HPDE6-E6E7 (cell line): ENCODE measurements at regions not wholly inside any gene's neighbourhood (a gene's known extent, or its start where the extent isn't known, plus 50 kb on each side); places are given as distances from the start of the nearest gene placed in this dataset.
"Not testable (repeated sequence)": the region's sequence is repeated elsewhere in the genome, so short reads cannot be mapped to it uniquely, and the experiment has no call there.

Experiments
- DNase-seq: peaks from one replicate; pipeline ENCODE4 v3.0.0; 2011; ENCODE audit warnings: missing footprints; ENCODE audit errors: extremely low spot score

DNA sequence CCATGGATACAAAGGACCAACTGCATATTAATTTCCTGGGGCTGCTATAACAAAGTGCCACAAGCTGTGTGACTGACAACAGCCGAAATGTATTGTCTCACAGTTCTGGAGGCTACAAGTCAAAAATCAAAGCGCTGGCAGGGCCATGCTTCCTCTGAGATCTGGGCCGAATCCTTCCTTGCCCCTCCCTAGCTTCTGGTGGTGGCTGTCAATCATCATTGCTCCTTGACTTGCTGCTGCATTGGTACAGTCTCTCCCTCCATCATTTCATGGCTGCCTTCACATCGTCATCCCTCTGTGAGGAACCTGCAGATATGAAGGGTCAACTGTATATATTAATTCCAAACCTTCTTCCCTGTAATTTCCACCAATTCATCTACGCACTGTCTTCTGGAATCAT lies 118.3 kb downstream of the EXOC5 start:
- DNase-seq, result no peak

DNA sequence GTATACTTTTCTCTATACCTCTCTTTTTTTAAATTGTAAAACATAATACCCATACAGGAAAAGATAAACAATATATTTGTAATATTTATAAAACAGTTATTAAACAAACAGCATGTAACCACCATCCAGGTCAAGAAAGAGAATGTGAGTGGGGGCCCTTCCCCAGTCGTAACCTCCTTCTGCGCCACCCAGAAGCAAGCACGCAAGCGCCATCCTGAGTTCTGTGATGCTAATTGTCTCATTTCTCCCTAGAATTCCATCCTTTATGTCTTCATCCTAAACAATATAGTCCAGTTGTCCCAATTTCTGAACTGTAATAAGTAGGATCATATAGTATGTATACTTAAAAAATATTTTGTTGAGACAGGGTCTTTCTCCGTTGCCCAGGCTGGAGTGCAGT lies 129.5 kb downstream of the EXOC5 start:
- no peak for DNase-seq

DNA sequence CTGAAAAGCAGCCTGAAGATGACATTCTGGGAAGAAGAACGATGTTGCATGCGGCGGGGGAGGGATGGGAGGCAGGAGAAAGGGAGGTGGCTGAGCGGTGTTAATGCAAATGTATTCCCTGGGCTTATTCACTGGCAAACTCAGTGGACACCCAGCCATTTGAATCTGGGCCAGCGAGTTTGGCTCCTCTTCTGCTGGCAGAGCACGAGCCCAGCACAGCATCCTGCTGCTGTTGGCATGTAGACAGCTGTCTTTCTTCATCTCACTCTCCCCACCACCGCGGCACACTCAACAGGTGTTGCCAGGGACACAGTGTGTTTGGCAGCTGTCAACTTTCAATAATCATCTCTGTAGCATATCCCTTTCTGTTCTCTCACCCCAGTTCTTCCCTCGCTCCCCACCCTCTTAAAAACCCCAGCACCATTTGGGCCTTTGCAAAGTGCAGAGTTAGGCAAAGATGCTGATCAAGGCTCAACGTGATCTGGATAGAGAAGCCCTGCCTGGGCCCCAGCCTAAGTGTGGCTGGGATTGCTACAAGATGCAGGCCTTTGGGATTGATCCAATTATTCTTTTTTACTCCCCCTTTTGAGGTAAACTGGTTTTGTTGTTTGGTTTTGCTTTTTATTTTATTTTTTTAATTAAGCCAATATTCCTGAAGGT lies 131.9 kb downstream of the EXOC5 start:
- DNase-seq, result no peak

DNA sequence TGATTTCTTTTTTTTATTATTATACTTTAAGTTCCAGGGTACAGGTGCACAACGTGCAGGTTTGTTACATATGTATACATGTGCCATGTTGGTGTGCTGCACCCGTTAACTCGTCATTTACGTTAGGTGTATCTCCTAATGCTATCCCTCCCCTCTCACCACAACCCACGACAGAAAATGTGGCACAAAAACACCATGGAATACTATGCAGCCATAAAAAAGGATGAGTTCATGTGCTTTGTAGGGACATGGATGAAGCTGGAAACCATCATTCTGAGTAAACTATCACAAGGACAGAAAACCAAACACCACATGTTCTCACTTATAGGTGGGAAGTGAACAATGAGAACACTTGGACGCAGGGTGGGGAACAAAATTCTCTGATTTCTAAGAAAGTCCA lies 140.9 kb downstream of the EXOC5 start:
- DNase-seq, result not testable (repeated sequence)

DNA sequence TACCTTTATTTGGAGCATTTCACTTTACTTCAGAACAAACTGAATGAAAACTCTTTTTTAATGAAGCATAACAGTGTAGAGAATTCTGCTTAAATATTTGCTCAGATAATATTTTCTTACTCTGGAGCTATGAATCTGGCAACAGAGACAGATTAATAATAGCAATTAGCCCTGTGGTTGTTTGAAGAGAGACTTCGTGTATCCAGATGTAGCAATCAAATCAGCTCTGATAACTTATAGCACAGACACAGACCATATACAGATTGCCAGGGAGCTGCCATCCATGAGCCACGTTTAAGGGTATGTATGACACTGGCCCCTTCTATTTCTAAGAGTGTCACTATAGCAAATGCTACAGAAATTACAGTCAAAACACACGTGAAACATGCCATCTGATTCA lies 146.6 kb downstream of the EXOC5 start:
- DNase-seq, result no peak

DNA sequence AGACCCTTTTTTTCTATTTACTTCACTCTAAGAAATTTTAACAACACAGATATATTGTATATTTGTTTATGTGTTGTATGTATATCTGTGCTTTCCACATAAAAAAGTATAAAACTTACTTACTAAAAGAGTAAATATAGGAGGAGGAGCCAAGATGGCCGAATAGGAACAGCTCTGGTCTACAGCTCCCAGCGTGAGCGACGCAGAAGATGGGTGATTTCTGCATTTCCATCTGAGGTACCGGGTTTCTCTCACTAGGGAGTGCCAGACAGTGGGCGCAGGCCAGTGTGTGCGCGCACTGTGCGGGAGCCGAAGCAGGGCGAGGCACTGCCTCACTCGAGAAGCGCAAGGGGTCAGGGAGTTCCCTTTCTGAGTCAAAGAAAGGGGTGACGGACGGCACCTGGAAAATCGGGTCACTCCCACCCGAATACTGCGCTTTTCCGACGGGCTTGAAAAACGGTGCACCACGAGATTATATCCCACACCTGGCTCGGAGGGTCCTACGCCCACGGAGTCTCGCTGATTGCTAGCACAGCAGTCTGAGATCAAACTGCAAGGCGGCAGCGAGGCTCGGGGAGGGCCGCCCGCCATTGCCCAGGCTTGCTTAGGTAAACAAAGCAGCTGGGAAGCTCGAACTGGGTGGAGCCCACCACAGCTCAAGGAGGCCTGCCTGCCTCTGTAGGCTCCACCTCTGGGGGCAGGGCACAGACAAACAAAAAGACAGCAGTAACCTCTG lies 156.5 kb downstream of the EXOC5 start:
- DNase-seq, result not testable (repeated sequence)

DNA sequence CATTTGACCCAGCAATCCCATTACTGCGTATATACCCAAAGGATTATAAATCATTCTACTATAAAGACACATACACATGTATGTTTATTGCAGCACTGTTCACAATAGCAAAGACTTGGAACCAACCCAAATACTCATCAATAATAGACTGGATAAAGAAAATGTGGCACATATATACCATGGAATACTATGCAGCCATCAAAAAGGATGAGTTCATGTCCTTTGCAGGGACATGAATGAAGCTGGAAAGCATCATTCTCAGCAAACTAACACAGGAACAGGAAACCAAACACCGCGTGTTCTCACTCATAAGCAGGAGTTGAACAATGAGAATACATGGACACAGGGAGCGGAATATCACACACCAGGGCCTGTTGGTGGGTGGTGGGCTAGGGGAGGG lies 158.3 kb downstream of the EXOC5 start:
- not testable (repeated sequence) for DNase-seq

DNA sequence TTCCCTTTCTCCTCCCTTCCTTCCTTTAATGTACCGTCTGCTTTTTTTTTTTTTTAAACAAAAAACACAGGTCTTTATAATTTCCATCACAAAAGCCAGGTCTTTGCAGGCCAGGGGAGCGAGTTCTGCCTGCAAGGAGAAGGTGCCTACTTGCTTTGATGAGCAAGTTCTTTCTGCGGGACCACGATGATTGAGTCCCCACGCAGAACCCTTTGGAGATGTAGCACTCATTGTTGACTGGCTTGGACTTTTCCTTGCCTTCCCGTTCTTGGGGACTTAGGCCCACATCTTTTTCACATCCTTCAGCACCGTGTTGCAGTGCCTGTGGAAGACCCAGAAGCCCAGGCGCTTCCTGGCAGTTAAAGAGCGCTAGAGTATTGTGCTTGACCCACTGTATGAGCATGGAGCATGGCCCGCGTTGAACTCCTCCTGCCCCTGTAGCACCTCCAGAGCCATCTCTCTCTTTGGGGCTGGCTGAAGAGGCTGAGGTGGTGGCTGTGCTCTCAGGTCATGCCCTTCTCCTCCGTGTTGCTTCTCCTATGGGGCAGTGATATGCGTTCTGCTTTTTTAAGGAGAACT lies 177.6 kb downstream of the EXOC5 start:
- no peak for DNase-seq

DNA sequence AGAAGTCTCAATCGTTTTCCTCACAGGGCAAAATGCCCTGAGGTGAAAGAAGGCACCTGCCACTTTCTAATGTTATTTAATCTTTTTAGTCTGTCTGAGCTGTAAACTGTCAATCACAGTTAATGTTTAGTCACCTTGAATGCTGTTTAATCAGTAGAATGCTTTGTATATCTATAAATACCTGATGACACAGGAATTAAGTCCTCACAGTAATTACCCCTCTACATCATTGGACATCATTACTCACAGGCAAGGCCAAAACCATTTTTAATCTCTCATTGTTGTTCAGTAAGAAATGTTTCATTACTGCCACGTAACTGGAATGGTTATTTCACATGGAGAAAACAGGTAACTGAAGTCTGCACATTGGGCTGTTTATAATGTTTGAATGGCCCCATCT lies 178.8 kb downstream of the EXOC5 start:
- no peak for DNase-seq

DNA sequence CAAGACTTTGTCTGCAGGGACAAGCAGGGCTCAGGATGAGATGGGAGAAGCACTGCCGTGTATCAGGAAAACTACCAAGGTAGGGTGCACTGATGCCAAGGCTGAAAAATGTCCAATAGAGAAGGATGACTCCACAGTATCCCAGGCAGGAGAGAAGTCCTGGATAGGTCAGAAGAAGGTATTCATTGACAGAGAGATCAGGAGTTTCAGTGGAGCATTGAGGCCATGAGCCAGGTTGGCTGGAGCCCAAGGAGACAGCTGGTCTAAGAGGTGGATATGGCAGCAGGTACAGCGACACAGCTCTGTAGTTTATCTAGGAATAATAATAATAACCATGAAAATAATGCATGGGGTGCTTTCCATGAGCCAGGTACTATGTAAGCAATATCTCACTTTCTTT lies 180.9 kb downstream of the EXOC5 start:
- no peak for DNase-seq

DNA sequence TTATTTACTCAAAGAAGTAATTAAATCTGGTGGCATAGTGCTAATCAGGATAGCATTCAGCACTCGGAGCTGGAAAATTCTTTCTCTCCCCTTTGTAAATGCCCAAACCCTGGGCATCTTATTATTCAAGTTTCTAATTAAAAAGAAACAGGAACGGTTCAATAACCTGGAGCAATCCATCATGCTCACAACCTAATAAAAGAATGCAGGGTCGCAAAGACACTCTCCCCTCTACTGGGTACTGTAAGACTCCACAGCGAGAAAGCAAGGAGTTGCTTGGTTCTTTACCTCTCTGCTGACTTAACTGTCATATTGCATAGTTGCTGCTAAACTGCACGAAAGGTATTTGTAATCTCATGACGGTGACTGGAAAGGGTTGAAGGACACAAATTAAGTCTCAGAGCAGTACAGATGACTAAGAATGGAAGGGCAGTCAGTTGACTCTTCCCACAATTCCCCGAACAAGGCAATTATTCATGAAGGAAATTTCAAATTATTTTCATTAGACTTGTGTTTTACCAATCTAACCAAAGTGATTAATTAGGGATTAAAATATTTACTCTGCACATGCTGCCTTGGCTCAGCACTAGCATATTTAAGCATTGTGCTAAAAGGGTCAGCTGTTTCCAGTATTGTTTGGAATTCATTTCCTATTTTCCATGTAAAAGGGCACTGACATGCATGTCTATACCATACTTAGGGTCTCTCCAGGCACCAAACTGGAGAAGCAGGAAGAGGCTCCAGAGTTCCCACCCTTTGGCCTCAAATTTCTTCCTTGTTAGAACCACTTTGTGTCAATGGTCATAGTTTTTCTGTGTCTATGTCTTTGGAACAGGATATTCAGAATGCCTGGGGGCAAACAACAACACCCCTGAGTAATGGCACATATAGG lies 182.2 kb downstream of the EXOC5 start:
- DNase-seq, result no peak

DNA sequence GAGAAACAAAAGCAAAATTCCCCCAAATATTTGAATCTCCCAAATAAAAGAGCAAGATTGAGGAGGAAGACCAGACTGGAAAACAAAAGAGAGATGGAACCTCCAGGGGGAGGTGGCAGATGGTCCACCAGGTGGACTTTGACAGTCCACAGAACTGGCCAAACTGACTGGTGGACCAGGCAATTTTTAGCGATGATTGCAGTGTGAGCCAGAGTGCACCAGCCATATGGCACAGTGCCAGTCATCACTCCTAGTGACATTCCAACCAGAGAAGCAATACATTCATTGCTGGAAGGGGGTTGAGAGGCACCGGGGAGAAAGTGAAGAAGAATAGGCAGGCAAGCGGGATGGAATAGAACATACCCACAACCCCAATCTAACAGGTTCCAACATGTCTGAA lies 182.9 kb downstream of the EXOC5 start:
- no peak for DNase-seq

DNA sequence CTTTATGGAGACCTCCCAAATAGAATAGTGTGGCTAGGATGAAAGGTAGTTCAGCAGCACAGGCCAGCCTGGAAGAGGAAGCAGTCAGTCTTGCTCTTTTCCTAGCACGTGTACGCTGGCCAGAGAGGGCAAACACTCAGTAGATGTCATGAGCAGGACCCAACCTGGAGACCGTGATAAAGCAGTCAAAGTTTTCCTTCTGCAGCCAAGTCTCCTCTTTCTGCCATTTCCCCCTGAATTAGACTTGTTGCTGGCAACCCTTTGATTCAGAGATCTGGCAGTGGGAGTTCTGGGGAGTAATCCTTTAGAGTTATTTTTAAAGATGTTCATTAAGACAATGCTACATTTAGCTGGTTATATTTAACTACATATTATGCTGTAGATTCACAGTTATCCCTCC lies 183.7 kb downstream of the EXOC5 start:
- DNase-seq, result no peak

DNA sequence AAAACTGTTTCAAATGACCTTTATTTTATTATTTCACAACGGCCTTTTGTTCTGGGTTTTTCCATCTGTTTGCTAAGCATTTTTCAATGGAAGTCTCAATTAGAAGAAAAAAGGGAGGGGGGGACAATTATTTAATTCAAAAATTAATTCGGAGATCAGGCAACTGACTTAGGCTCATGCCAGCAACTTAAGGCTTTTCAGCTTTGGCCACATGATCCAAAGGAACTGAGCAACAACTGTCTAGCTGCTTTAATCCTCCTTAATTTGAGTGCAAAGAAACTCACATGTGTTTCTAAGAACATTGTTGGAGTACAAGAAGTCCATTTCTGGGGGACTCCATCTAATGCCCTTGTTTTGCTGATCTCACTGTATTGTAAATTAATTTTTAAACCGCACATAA lies 188.0 kb downstream of the EXOC5 start:
- DNase-seq, result no peak

DNA sequence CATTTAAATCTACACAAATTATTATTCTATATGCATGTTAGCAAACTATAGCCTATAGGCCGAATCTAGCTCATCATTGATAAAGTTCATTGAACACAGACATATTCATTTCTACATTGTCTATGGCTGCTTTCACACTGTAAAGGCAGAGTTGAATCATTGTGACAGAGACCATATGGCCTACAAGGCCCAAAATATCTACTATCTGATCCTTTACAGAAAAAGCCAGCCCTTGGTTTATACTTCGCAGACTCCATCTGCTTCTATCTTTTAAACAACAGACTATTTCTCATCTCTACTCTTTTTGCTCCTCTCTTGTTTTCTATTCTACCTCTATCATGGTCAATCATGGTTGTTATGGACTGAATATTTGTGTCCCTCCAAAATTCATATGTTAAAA lies 190.7 kb downstream of the EXOC5 start:
- DNase-seq, result no peak

DNA sequence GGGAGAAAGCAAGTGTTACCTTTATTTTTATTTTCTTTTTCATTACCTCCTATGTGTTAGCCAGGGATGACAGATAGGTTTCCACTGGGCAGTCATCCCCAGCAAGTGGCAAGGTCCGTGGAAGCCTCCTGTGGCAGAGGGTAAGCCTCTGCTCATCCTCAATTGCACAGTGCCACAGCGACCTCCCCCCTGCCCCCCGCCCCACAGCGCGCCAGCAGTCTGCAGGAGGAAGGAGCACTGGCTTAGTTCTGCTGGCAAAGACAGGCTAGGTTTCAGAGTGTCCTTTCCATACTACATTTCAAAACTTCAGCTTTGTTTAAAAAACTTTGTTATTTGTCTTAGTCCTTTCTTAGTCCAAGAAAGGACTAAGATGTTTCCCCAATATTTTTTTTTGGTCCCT lies 194.7 kb downstream of the EXOC5 start:
- no peak for DNase-seq

DNA sequence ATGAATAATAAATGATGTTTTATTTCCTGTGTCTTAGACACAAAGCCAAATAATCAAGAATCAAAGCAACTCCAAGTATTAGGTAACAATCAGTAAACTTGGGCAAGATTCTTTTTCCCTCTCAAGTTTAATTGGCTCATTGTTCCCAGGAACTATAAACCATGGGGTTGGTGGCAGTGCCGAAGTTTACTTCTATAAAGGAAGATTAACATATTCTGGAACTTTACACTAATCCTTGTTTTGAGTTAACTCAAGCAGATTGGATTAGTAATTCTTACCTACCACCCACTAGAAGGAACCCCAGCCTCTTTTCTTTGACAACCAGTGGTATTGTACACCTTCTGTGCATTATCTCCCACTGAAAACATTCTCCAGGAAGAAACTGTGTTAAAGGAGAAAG lies 197.1 kb downstream of the EXOC5 start:
- DNase-seq, result no peak

DNA sequence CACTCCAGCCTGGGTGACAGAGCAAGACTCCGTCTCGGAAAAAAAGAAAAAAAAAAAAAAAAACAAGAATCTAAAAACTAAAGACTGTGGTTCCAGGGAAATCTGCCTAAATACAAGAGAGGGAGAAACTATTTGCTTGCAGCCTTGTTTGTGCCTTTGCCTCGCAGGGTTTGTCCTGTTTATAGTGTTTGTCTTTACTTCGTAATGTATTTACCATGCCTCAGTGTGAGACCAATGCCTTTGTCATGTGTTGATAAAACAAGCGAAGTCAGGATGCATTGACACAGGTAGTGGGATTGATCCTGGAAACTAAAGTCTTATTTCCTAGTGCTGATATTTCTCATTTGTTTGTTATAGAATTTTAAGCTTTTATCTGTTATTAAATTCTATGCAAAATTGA lies 199.0 kb downstream of the EXOC5 start:
- no peak for DNase-seq

DNA sequence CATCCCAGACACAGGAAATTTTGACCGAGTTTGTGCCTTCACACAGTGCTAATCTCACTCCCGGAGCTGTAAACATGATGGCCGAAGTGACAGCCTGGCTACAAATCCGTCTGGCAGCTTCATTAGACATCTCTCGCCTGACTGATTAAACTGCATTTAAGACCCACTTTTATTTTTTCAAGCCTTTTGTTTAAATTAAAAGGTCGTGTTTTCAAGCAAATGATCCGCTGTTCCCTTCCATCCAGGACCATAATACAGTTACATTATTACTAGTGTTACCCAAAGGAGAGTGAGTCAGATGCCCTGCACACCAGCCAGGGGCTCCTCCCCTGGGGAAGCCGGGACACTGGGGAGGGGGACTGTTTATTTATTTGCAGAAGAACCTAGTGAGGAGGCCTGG lies 200.2 kb downstream of the EXOC5 start:
- DNase-seq, result no peak

DNA sequence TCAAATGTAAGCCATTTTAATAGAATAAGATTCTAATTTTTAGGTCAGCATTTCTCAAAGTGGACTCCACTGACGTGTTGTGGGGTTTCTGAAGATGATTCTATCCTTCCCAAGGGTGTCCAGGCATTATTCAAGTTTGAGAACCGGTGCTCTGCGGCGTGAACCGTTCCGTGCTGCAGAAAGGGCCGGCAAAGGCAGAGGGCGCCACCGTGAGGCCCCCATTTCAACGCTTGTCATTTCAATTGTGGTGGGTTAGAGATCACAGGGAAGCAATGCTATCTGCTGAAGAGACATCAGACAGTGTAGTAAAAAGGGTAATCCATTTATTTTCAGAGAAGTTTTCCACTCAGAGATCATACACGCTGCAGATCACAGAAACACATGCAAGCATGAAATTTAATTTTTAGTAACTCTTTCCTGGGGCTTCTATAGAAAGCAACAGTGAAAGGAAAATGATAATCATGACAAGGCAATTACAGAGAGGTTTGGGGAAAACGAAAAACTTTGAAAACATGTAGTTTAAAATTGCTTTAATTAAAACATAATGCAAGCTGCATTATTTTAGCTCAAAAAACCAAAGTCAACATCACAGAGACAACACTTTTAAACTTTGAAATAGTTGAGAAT lies 201.7 kb downstream of the EXOC5 start:
- DNase-seq, result no peak

DNA sequence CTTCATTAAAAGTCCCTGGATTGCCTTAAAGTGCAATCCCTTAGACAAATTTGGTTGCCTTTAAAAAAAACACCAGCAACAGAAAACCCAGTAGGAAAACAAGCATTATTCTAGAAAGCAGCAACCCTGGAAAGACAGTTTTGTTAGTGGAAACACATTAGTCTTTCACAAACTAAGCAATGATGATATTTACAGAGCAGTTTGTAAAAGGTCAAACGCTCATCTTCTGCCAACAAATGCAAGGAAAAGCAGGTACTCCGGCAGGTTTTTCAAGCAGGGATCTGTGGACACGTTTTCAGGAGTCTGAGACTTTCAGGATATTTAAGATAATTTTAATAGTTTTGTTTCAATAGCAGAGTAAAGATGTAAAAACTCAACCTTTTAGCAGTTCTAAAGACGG lies 202.2 kb downstream of the EXOC5 start:
- no peak for DNase-seq
